Omental fat pad (tissue), 3 donors: ENCODE measurements at regions not wholly inside any gene's neighbourhood (a gene's known extent, or its start where the extent isn't known, plus 50 kb on each side); places are given as distances from the start of the nearest gene placed in this dataset.

ENCODE experiments used
- ATAC-seq: fragments of 150-250 bp; one replicate; pipeline ENCODE4 v1.9.1; 2016; ENCODE audit warnings: mild to moderate bottlenecking, moderate library complexity; ENCODE audit not compliant: low FRiP score
- DNase-seq: peaks from one replicate; pipeline ENCODE4 v3.0.0-alpha.2; 2019; ENCODE audit warnings: low spot score
- TF ChIP-seq, protein P1 (sequence below), 3 donors: fragments of 450-650 bp; IDR thresholded peaks; one replicate each; pipeline ENCODE4 v1.5.1; 2016 to 2017; ENCODE audit warnings: antibody characterized with exemption in 3 of 3, mild to moderate bottlenecking in 3 of 3, moderate library complexity in 2 of 3

DNA sequence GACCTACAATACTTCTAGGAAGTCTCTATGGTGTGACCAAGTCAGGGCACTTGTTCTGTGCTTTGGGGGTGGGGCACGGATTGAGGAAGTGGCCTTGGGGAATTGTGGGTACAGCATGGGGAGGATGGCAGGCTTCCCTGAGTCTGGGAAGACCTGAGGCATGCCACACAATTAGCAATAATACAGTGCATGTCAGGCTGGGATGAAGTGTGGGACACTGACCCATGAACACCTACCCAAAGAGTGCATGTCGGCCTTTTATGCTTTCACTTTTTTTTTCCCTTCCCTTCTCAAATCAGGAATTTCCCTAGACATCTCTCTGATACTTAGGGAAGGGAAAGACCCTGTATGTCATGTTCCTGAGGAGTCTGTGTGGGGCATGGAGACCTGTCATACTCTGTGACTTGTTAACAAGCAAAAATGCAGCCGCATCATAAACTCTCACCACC, 146.4 kb downstream of the PALM2AKAP2 start:
- TF ChIP-seq, protein P1, sequence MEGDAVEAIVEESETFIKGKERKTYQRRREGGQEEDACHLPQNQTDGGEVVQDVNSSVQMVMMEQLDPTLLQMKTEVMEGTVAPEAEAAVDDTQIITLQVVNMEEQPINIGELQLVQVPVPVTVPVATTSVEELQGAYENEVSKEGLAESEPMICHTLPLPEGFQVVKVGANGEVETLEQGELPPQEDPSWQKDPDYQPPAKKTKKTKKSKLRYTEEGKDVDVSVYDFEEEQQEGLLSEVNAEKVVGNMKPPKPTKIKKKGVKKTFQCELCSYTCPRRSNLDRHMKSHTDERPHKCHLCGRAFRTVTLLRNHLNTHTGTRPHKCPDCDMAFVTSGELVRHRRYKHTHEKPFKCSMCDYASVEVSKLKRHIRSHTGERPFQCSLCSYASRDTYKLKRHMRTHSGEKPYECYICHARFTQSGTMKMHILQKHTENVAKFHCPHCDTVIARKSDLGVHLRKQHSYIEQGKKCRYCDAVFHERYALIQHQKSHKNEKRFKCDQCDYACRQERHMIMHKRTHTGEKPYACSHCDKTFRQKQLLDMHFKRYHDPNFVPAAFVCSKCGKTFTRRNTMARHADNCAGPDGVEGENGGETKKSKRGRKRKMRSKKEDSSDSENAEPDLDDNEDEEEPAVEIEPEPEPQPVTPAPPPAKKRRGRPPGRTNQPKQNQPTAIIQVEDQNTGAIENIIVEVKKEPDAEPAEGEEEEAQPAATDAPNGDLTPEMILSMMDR (IDR thresholded peaks at IDR 0.05): no peak
- DNase-seq: no peak

DNA sequence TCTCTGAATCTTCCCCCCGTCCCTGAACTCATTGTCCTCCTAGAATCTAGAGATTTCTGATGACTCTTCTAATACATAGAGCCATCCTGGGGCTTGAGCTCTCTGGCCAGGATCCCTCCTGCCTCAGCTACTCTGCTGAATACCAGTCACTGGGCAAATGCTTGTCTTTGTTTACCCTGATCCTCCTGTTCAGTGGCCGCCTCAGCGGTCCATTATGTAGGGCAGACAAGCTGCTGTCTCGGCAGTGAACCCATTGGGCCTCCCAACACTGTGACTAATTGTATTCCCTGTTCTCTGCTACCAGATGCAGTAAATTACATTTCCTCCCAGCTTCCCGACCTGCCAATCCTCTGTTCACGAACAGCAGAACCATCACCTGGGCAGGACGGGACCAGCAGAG, 151.6 kb downstream of the PALM2AKAP2 start:
- TF ChIP-seq, protein P1 (IDR thresholded peaks at IDR 0.05): no peak
- no peak for ATAC-seq

More for the DNA sequence above, 146.4 kb downstream of the PALM2AKAP2 start:
- ATAC-seq: no peak

DNA sequence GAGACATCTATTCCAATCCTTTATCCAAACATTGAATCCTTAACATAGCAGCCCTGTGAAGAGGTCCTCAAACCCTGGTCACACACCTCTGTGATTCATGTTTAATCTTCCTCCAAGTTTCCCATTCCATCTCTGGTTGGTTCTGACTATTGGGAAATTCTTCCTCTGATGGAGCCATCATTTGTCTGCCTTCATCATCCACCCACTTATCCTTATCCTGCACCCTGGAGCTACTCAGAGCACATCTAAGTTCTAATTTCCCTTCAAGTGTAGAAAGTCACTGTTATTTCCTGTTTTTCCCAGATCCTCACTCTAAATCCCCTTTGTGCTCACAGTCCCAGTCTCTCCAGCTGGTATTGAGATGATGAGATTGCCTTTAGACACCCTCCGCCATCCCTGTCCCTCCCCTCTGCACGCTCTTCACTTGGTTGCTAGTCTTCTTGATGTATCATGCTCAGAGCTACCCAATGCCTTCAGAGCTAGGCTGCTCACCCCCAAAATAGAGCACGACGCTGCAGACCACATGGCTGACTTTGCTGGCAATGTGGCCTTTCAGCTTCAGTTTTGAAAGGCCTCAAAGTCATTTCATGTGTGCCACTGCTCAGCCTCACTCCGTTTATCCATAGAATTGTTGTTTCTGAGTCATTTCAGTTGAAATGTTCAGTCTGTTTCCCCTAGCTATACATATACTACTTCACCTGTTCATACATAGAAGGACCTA, 154.3 kb downstream of the PALM2AKAP2 start:
- TF ChIP-seq, protein P1 (IDR thresholded peaks at IDR 0.05): no peak
- DNase-seq (no peak), ATAC-seq (no peak)

More for the DNA sequence above, 151.6 kb downstream of the PALM2AKAP2 start:
- no peak for DNase-seq

DNA sequence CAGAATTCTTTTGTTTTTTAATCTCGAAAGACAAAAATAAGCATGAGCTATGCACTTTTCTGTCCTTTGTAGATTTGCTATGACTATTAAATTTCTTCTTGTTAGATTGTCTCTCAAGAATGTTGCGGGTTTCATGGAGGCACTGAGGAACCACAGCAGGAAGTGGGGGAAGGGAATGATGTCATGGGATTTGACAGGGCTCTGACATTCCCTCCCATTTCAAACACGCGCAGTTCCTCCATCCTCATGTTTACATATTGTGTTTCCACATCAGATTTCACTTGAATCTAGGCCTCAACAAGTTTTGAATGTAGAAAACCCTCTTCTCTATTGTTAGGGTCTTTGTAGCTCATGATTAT, 154.8 kb downstream of the PALM2AKAP2 start:
- ATAC-seq (no peak), DNase-seq (no peak)
- TF ChIP-seq, protein P1 (IDR thresholded peaks at IDR 0.05): no peak

DNA sequence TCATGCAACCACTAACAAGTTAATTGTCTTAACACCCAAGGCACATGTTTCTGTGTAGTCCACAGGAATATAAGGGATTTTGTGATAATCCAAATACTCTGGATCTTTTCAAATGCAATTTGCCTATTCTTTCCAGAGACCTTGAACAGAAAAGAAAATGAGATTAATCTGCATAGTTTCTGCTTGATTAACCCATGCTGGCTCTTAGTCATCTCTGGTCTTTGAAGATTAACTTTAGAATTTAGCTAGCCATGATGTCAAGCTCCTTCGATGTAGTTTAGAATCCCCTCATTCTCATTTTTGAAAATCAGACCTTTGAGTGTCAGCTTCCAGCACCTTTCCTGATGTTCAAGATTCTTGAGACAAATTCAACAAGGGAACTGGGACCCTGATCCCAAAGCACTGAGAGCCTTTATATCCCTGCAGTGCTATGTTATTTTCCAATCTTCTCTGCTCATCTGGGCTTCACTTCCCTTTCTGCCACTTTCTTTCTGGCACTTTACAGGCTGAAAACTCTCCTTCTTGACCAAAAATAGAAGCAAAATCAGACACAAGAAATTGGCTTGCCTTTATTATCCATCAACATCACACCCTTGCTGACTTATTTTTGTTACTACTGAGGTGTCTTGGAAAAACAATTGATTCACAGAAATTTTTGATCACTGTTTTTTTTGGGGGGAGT, 155.5 kb downstream of the PALM2AKAP2 start:
- no peak for ATAC-seq
- no peak for DNase-seq
- TF ChIP-seq, protein P1 (IDR thresholded peaks at IDR 0.05): no peak

DNA sequence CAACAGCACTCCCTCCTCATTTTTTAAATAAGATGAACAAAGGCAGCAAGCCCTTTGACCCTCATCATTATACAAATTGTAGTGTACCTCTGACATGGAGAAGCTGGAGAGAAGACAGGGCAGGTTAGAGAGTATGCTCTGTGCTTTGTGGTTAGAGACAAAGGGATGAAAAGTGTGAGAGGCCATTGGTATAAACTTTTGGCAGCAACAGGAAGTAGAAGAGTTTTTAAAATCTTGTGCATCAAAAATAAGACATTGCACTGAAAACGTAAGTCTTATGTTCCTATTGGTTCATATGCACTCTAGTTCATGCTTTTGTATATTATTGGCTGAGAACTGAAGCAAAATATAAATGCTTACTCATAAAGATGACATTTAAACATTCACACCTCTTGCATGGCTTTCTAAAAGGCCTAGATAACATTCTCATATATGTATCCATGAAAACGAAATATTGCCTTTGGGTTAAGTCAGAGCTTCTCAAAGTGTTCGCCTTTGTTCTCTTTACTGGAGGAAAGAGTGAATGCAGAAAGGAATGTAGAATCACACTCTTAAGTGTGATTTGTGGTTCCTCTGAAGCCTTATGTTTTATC, 158.0 kb downstream of the PALM2AKAP2 start:
- TF ChIP-seq, protein P1 (IDR thresholded peaks at IDR 0.05): no peak
- no peak for ATAC-seq
- DNase-seq: no peak
